COLO829 (cell line): ENCODE measurements at regions not wholly inside any gene's neighbourhood (a gene's known extent, or its start where the extent isn't known, plus 50 kb on each side); places are given as distances from the start of the nearest gene placed in this dataset.

ENCODE experiments used
- DNase-seq: peaks from one replicate; pipeline ENCODE4 v3.0.0; 2012; ENCODE audit warnings: low spot score

DNA sequence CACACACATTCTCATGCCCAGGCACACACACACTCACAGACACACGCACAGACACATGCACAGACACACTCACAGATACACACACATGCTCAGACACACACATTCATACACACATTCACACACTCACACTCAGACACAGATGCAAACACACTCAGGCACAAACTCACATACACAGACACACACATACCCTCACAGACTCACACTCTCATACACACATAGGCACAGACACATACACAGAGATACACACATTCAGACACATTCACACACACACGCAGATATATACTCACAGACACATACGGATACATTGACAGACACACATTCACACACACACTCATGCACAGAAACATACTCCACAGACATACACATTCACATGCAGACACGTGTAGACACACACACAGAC, 89.6 kb downstream of the RBFOX3 start:
- no peak for DNase-seq

DNA sequence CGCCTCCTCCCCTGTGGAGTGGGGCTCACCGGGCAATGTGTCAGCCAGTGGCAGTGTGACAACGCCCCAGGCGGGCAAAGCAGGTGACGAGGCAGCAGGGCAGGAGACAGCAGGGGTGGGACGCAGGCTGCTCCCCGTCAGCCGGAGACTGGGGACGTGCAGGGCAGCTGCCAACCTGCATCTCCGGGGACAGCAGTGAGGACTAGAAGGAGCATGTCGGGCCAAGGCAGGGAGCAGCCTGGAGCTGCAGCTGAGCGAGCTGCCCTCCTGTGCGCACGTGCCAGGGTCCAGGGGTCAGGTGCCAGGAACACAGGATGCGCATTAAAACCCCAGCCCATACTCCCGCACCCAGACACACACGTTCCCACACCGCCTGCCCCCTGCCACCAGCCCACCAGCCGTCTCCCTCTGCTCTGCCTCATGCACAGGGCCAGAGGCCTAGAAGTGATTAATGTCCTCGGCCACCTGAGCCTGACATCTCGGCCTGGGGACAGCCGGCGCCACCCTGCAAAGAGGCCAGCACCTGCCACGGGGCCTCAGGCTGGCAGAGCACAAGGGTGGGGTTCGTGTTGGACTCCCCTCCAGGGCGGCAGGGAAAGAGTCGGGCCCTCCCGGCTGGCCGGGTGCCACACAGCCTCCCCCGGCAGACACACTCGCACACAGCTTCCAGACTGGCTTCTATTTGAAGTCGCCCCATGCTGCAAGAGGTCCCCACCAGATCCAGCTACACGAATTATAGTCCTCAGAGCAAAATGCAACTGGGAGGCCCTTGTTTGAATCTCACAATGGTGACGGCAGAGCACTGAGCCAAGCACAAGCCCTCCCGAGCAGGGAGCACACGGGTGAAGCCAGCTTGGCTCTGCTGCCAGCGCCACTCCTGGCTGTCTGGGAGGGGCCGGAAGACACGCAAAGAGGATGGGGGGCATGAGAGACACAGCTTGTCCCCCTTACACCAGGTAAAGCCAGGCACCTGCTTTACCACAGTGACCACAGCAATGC, 90.4 kb downstream of the RBFOX3 start:
- no peak for DNase-seq

DNA sequence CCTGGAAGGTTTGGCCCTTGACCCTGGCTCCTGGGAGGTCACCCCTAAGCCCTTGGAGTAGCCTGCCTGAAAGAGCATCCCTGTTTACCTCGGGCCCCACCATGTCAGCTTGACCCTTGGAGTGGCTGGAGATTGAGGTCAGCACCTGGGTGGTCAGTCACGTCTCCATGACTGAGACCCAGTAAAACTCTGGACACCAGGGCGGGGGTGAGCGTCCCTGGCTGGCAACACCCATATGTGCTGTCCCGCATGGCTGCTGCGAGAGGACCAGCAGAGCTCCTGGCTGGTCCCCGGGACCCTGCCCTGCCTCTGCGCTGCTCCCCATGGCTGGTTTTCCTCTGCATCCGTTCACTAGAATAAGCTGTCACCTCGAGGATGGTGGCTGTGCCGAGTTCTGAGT, 91.2 kb downstream of the RBFOX3 start:
- DNase-seq: no peak

DNA sequence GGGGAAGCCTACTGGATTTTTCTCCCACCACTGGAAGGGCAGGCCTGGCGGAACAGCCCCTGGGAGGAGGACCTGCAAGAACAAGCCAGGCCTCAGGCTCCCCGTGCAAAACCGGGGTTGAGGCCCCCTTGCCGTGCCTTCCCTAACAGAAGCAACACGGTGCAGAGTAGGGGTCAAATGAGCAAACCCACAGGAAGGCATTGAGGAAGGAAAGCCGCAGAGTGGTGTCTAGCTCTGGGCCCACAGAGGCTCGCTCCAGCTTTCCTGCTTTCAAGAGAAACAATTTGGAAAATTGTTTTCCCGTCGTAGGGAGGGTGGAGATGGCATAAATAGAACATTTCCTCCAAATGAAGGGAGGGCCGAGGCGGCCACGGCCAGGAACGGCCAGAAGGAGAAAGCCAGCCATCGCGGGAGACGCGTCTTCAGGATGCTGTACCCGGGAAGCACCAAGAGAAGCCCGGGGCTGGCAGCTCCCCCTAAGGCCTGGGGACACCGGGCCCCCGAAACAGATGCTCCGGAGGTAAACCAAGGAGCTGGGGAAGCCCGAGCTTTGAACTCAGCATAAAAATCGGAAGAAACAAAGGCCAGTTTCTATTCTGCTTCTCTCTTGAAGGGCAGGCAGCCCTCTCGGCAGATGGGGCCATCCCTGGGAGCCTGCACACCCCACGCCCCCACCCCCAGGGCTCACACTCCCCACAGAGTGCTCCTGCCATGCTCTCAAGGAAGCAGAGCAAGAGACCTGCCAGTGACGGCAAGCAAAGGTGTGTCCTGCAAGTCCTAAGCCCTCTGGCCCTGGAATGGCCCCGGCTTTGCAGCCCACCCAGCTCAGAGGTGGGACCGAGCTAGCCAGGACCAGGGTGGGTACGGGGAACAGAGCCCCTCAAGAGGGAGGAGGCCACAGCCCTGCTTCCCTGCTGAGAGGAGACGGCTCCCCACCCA, 92.0 kb downstream of the RBFOX3 start:
- no peak for DNase-seq

DNA sequence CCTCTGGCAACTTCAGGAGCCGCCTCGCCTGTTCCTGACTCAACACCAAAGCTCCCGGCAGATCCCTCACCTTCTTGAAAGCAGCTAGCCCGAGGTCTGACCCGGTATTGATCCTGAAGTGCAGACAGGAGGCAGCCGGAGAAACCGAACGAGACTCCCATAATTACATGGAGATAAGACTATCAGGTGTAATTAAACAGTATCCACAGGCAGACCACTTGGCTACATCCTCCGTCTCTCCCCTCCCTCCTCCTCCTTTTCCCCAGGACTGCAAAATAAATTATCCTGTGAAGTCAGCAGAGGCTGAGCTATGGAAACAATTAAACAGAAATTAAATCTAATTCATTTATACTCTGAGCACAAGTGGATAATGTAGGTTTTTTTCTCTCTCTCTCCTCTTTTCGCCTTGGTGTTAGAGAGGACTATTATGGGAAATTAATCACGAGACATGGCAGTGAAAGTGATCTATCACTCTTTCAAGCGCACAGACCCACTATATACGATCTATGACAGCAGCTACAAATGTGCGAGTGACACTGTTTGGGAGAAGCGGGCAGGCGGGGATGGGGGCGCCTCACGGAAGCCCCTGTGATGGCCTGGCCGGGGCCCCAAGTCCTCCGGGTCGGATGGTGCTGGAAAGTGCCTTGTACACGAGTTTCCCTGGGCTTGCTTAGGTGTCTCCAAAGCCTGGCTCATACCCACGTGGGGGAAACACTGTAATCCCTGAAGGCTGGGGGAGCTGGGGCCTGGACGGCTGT, 92.8 kb downstream of the RBFOX3 start:
- no peak for DNase-seq

DNA sequence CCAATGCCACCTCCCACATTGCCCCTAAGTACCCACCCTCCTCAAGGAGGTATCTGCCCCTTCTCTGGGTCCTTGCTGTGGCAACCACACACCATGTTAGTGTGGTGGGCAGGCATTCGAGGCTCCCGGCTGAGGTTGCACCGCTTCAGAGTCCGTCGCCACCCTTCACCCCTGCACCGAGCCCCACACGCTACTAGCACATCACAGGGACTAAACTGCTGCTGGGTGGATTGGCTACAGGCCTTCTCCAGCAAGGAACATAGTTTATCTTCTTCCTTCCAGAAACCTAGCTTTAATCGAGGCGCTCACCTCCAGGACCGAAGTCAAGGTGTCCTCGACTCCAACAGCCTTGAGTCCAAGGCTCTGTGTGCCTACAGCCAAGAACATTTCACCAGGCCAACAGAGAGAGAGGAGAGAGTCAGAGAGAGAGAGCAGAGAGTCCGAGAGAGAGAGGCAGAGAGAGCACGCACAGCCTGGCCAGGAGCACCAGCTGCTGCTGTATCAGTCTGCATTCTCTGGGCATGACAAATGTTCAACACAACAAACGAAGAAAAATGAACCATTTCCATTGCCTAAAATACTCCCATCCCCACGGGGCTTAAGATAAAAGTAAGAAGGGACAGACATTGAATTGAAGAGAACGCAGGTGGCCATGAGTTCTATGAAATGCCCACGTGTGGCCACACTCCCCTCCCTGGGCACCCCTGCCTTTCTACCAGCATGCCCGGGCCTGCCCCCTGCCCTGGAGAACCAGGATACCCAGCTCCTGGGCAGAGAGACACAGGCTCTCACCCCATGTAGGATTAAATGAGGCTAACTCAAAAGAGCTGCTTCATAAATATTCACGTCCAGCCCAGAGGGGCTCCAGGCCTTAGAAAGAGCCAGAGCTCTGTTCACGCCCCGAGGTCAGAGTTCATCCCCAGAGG, 94.9 kb downstream of the RBFOX3 start:
- no peak for DNase-seq

DNA sequence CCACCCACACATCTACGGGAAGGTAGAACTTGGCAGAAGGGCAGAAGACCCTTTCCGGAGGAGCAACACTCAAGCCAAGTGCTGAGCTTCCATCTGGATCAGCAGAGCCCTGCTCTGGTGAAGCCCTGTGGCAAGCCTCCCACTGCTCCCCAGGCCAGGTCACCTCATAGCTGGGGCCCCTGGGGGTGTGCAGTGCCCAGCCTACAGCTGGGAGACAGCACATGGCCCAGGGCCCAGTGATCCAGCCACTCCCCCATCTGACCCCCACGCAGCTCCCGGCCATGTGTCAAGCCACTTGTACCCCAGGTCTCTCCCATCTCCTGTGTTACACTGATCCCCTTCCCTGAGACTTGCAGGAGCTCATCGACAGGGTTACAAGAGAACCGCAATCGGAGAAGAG, 95.7 kb downstream of the RBFOX3 start:
- DNase-seq: no peak

DNA sequence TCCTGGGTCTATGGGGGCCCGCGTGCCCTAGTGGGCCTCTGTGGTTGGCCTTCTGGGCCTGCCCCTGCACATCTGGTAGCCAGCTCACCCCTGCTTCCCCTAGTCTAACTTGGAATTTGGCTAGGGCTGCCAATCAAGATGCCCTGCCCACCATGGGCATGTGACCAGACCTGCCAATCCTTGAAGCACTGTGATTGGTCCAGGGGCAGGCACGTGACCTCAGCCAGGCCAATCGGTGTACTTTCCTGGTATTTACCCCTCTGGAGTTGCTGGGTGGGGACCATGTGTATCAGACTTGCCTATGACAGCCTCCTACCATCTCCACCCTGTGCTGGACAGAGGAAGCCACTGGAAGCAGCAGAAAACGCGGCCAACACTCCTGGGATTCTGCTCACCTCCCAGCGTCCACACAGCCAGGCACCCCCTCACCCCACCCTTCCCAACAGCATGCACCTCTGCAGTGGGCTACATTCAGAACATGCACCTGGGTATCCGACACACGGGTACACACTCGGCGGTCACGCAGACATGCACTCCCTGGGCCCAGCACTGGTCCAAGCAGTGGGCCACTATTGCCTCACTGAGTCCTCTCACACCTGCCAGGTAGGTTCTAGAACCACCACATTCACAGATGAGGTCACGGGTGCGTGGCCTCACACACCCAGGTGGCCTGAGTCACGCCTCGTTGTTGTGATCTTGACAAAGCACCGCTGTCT, 96.9 kb downstream of the RBFOX3 start:
- no peak for DNase-seq

DNA sequence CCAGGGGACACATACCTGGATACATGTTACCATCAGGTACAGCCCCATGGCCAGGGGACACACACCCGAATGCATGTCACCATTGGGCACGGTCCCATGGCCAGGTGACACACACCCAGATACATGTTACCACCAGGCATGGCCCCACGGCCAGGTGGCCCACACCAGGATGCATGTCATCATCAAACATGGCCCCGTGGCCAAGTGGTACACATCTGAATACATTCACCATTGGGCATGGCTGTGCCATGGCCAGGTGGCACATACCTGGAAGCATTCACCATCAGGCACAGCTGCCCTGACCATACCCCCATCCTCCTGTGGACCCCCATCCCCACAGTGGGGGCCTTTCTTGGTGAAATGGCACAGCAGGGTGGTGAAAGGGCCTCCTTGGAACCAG, 97.6 kb downstream of the RBFOX3 start:
- no peak for DNase-seq

DNA sequence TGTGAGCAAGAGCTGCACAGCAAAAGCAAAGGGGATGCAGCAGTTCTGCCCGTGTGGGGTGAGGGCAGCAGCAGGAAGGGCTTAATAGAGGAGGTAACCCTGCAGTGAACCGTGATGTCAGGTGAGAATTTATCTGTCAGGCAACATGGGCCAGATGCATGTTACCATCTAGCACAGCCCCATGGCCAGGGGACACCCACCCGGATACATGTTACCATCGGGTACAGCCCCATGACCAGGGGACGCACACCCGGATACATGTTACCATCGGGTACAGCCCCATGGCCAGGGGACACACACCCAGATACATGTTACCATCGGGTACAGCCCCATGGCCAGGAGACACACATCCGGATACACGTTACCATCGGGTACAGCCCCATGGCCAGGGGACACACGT, 99.4 kb downstream of the RBFOX3 start:
- no peak for DNase-seq

DNA sequence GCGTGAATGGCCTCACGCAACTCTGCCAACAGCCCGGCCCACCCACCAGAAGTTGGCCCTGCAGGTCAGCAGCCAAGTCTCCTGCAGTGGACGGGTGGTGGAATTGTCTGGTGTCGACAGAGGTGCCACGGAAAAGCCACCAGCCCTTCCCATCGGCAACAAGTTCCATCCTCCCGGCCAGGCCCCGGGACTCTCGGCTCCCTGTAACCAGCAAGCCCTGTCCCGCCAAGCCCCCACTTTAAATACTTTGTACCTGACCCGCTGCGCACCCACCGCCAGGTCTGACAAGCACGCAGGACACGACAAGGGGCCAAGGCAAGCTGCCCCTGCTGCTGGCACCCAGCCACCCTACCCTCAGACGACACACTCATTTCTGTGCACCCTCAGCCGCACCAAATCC, 100.8 kb downstream of the RBFOX3 start:
- no peak for DNase-seq

DNA sequence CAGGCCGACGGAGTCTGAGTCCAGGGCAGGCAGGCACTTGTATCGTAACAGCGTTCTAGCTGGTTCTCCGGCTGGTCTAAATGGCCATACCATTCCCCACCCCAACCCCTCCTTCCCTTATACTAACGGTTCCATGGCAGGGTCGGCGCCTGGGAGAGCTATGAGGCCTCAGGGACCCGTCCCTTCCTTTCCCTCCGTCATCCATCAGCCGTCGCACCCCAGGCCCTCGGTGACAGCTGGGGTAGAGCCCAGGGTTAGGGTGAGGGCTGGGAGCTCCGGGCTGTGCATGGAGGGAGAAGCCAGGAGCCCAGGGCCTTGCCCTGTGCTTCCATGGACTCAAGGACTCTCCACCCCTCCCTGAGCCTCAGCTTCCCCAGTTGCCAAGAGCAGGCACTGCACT, 101.4 kb downstream of the RBFOX3 start:
- DNase-seq: no peak

DNA sequence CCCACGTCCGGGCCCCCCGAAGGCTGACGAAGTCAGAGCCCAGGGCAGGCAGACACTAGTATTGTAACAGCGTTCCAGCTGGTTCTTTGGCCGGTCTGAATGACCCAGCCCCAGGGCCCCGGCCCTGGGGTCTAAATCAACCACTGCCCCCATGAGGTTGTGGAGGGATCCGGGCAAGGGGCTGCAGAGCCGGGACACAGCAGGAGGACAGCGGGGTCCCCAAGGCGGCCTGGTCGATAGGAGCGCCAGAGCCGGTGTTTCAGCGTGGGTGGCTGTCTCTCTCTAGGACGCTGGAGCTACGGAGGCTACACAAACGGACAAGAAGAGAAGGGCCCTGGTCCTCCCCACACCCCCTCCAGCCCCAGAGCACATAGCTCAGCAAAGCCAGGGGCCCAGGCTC, 101.8 kb downstream of the RBFOX3 start:
- no peak for DNase-seq

DNA sequence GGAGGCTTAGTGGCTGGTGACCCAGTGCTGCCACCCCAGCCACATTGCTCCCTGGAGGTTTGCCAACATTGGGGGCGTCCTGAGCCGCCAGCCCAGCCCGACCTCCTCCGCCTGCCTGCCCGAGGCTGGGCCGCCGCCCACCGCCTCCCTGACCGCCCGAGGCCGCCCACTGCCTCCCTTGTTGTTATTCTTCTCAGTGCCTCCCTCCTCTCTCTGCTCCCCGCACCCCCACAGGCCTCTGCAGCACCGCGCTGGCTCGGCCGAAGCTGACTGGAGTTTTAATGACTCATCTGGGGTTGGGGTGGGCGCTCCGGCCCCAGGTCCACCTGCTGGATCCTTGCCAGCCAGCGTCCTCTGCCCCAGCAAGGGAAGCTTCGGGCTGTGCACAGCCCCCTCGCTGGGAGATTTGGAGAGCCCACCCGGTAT, 102.5 kb downstream of the RBFOX3 start:
- no peak for DNase-seq

DNA sequence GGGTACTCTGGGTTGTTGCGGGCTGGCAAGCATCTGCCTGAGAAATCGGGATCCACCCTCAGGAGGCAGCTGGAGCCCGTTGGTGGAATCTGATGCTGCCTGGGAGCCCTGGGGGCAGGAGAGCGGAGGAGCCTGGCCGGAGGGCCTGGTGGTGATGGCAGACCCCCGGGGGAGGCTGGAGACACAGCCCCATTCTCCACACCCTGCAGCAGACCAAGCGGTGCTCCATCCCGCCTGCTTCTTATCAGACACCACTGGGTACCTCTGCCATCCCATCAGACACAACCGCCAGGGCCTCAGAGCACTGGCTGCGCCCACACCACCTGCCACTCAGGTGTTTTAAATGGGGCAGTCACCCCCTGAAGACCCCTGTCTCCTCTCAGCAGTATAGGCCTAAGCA, 103.9 kb downstream of the RBFOX3 start:
- DNase-seq: no peak

DNA sequence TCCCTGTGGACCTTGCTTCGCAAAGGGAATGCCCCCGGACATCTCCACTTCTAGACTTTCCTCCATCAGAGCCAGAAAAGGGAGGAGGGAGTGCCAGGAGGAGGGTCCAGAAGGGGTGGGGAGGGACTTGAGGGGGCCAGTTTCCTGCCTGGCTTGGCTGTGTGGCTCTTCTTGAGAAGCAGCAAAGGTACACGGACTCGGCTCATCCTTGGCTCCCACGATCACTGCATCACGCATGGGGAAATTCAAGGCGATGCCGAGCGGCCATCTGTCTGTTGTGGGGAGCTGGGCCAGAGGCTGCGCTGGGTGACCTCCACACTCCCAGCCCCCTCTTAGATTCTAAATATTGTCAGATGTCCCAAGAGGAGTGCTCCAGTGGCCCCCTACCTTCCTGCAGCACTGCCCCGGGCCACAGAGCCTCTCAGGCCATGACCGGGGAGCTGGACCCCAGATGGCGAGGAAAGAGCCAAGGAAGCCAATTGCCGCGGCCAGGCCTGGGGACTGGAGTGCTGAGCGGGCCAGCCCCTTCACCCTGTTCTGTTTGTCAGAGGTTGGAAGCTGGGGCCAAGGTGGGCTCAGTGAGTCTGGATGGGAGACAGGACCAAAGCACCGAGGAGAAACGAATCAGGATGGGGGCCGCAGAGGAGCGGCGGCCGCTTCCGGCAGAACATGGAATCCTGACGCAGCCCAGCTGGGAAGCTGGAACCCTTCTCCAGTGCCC, 104.5 kb downstream of the RBFOX3 start:
- DNase-seq: no peak

DNA sequence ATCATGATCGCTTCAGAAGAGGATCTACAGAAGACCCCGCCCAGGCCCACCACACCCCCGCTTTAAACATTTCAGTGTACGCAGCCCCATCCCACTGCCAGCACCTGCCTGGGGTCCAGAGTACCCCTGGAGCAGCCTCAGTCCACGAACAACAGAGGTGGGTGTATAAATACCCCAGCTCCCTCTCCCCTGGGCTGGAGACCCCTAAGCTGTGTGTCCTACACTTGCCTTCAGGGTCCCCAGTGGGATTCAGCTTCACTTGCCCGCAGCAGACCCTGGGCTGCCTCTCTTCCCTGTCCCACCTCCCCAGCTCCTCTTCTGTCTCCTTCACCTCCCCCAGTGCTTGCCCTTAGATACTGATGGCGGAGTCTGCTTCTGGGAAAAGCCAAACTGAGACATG, 105.7 kb downstream of the RBFOX3 start:
- DNase-seq: no peak

DNA sequence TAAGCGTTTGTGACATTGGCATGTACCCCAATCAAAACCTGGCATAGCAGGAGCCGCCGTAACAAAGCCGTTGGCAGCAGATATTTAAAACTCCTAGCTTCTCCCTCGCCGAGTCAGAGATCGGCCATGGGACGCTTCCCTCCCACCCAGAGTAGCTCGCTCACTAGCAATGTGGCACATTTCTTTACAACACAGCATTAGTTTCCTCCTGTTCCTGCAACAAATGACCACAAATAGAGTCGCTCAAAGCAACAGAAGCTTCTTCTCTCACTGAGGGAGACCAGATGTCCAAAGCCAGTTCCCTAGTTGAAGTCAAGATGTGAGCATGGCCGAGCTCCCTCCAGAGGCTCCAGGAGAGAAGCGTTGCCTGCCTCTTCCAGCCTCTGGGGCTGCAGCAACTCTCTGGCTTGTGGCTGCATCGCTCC, 106.7 kb downstream of the RBFOX3 start:
- DNase-seq: no peak

DNA sequence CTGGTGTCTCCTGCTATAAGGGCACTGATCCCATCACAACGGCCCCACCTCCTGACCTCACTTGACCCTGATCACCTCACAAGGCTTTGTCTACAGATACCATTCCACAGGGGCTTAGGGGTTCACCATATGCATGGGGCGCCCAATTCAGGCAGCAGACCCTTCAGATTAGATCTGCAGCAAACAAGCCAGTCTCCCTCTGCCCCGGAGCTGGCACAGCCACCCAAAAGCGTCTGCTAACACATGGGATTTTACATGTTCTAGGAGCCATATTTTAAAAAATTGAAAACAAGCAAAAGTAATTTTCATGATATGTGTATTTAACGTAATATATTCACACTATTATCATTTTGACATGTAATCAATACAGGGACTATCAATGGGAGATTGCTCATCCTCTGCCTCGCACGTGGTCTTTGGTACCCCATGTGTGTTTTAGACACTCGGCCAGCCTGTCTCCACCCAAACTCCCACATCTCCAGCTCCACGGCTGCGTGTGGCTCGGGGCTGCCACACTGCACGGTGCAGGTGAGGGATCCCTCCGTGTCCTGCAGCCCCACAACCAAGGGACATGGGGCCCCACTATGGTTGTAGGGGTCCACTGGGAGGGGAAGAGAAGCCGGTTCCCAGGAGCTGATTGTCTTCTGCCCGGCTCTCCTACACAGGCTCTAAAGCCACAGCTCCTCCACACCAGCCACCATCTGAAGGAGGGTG, 107.6 kb downstream of the RBFOX3 start:
- no peak for DNase-seq
